Adipocyte (in vitro differentiated cells): ENCODE measurements at regions not wholly inside any gene's neighbourhood (a gene's known extent, or its start where the extent isn't known, plus 50 kb on each side); places are given as distances from the start of the nearest gene placed in this dataset.
A peak's percentile ranks its signal among the peaks of the same experiment; 100 is the strongest.

ENCODE experiments used
- DNase-seq: peaks from one replicate; pipeline ENCODE4 v3.0.0-alpha.2; 2015; ENCODE audit warnings: low read depth
- H3K27me3 ChIP-seq: replicated peaks from 2 replicates; pipeline ENCODE4 v1.7.0; 2013; ENCODE audit warnings: mild to moderate bottlenecking, low read length, moderate library complexity; ENCODE audit not compliant: control insufficient read depth, insufficient read depth
- H3K36me3 ChIP-seq: 2 replicates; pipeline ENCODE4 v1.7.0; 2013; ENCODE audit warnings: low read length, mild to moderate bottlenecking, moderate library complexity; ENCODE audit not compliant: control insufficient read depth, insufficient read depth, severe bottlenecking
- H3K4me1 ChIP-seq: 2 replicates; pipeline ENCODE4 v1.7.0; 2013; ENCODE audit warnings: mild to moderate bottlenecking, low read length, moderate library complexity; ENCODE audit not compliant: control insufficient read depth, insufficient read depth
- H3K4me3 ChIP-seq: 2 replicates; pipeline ENCODE4 v1.7.0; 2013; ENCODE audit warnings: mild to moderate bottlenecking, low read length, moderate library complexity
- H3K9ac ChIP-seq: 2 replicates; pipeline ENCODE4 v1.7.0; 2013; ENCODE audit warnings: mild to moderate bottlenecking, low read length, moderate library complexity
- H3K9me3 ChIP-seq: 2 replicates; pipeline ENCODE4 v1.7.0; 2013; ENCODE audit warnings: mild to moderate bottlenecking, low read length, moderate library complexity; ENCODE audit not compliant: control insufficient read depth

- Histone ChIP-seq H3K27me3 (no peaks in the 10 kb centered on the region), H3K9me3 (no peaks in the 10 kb centered on the region), H3K36me3 (no peaks in the 10 kb centered on the region), H3K9ac (no peak overlapping the region), H3K4me1 (no peaks in the 10 kb centered on the region), H3K4me3 (no peak overlapping the region)
- no peak for DNase-seq
Measured at GRCh38 chr6:14969126-14969525, 276.7 kb upstream of the JARID2 start.

- H3K4me3 ChIP-seq: no peak overlapping the region
- DNase-seq: no peak
- peaks cover 18% of the 10 kb centered on the region for H3K4me1 ChIP-seq
- H3K9ac ChIP-seq: no peak overlapping the region
- no peaks in the 10 kb centered on the region for H3K9me3 ChIP-seq
- no peaks in the 10 kb centered on the region for H3K36me3 ChIP-seq
- H3K27me3 ChIP-seq: no peaks in the 10 kb centered on the region
Measured at GRCh38 chr6:14972379-14973067, 273.3 kb upstream of the JARID2 start.

- DNase-seq: no peak
- Histone ChIP-seq H3K9ac (no peak overlapping the region), H3K4me1 (peaks cover 29% of the 10 kb centered on the region), H3K27me3 (no peaks in the 10 kb centered on the region), H3K9me3 (no peaks in the 10 kb centered on the region), H3K36me3 (no peaks in the 10 kb centered on the region), H3K4me3 (no peak overlapping the region)
Measured at GRCh38 chr6:14974372-14974771, 271.5 kb upstream of the JARID2 start.

- H3K36me3 ChIP-seq: no peaks in the 10 kb centered on the region
- no peak overlapping the region for H3K4me3 ChIP-seq
- H3K9ac ChIP-seq: no peak overlapping the region
- no peak for DNase-seq
- no peaks in the 10 kb centered on the region for H3K27me3 ChIP-seq
- H3K9me3 ChIP-seq: no peaks in the 10 kb centered on the region
- peaks cover 29% of the 10 kb centered on the region for H3K4me1 ChIP-seq
Measured at GRCh38 chr6:14974792-14975470, 270.9 kb upstream of the JARID2 start.

GRCh38 chr6:14975471-14975817 lies 270.4 kb upstream of the JARID2 start:
- Histone ChIP-seq H3K4me1 (peaks cover 29% of the 10 kb centered on the region), H3K9ac (no peak overlapping the region), H3K9me3 (no peaks in the 10 kb centered on the region), H3K27me3 (no peaks in the 10 kb centered on the region), H3K36me3 (no peaks in the 10 kb centered on the region), H3K4me3 (no peak overlapping the region)
- no peak for DNase-seq

GRCh38 chr6:14977747-14978382 lies 268.0 kb upstream of the JARID2 start:
- Histone ChIP-seq H3K4me1 (peaks cover 29% of the 10 kb centered on the region), H3K9ac (no peak overlapping the region), H3K9me3 (no peaks in the 10 kb centered on the region), H3K4me3 (no peak overlapping the region), H3K36me3 (no peaks in the 10 kb centered on the region), H3K27me3 (no peaks in the 10 kb centered on the region)
- DNase-seq: no peak

GRCh38 chr6:14981960-14982359 lies 263.9 kb upstream of the JARID2 start:
- Histone ChIP-seq H3K9ac (no peak overlapping the region), H3K27me3 (no peaks in the 10 kb centered on the region), H3K4me3 (no peak overlapping the region), H3K36me3 (no peaks in the 10 kb centered on the region), H3K9me3 (no peaks in the 10 kb centered on the region), H3K4me1 (peaks cover 27% of the 10 kb centered on the region)
- DNase-seq: no peak

- no peaks in the 10 kb centered on the region for H3K36me3 ChIP-seq
- H3K9me3 ChIP-seq: no peaks in the 10 kb centered on the region
- H3K27me3 ChIP-seq: no peaks in the 10 kb centered on the region
- H3K4me1 ChIP-seq: peaks cover 14% of the 10 kb centered on the region
- H3K9ac ChIP-seq: no peak overlapping the region
- peak overlapping the region; percentile 37 for H3K4me3 ChIP-seq
- peak; percentile 19 for DNase-seq
Measured at GRCh38 chr6:14983599-14984518, 262.0 kb upstream of the JARID2 start.

- Histone ChIP-seq H3K9me3 (no peaks in the 10 kb centered on the region), H3K4me3 (peak overlapping the region; percentile 37), H3K9ac (no peak overlapping the region), H3K36me3 (no peaks in the 10 kb centered on the region), H3K4me1 (peaks cover 14% of the 10 kb centered on the region), H3K27me3 (no peaks in the 10 kb centered on the region)
- DNase-seq: peak; percentile 66
Measured at GRCh38 chr6:14984519-14984853, 261.4 kb upstream of the JARID2 start.

- Histone ChIP-seq H3K9me3 (no peaks in the 10 kb centered on the region), H3K9ac (no peak overlapping the region), H3K4me1 (peaks cover 14% of the 10 kb centered on the region), H3K36me3 (no peaks in the 10 kb centered on the region), H3K4me3 (no peak overlapping the region), H3K27me3 (no peaks in the 10 kb centered on the region)
- no peak for DNase-seq
Measured at GRCh38 chr6:14985366-14985765, 260.5 kb upstream of the JARID2 start.

- peaks cover 14% of the 10 kb centered on the region for H3K4me1 ChIP-seq
- no peak for DNase-seq
- no peaks in the 10 kb centered on the region for H3K36me3 ChIP-seq
- H3K4me3 ChIP-seq: no peak overlapping the region
- no peak overlapping the region for H3K9ac ChIP-seq
- H3K27me3 ChIP-seq: no peaks in the 10 kb centered on the region
- H3K9me3 ChIP-seq: no peaks in the 10 kb centered on the region
Measured at GRCh38 chr6:14986370-14986769, 259.5 kb upstream of the JARID2 start.
